ENCODE measurements at regions not wholly inside any gene's neighbourhood (a gene's known extent, or its start where the extent isn't known, plus 50 kb on each side); places are given as distances from the start of the nearest gene placed in this dataset.

DNA sequence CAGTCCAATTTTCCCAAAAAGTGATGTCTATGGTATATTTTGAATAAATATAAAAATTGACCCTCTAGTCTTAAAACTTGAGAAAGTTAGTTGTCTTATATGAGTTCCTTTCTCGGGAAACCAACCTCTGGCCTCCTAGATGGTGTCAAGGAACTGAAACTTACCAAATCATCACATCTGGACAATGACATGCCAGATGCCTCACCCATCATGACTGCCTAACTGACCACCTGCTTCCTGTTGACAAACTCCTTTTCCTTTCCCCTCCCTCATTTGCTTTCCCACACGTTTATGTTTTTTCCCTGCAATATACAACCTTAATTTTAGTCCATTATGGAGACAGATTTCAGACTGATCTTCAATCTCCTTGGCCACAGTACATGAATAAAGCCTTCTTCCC is 731.0 kb downstream of the EPHA7 start:
- Mint-ChIP-seq H3K4me1 (ENCODE audit: low read depth, unreplicated experiment) (no peaks in the 10 kb centered on the region), H3K27ac (ENCODE audit: unreplicated experiment) (no peak overlapping the region), H3K36me3 (ENCODE audit: insufficient read depth, unreplicated experiment) (no peaks in the 10 kb centered on the region), H3K9me3 (ENCODE audit: unreplicated experiment) (no peaks in the 10 kb centered on the region), H3K4me3 (ENCODE audit: unreplicated experiment) (no peak overlapping the region), H3K27me3 (ENCODE audit: insufficient read depth, unreplicated experiment) (peaks cover 3% of the 10 kb centered on the region)
- Histone ChIP-seq H3K36me3 (ENCODE audit: control insufficient read depth, insufficient read depth, low read length) (no peaks in the 10 kb centered on the region), H3K9me3 (no peaks in the 10 kb centered on the region), H3K27me3 (replicated peaks; ENCODE audit: control insufficient read depth, insufficient read depth, low read length) (no peaks in the 10 kb centered on the region), H3K4me1 (no peaks in the 10 kb centered on the region), H3K4me3 (ENCODE audit: low read depth, low read length) (no peak overlapping the region)
- POLR2A ChIA-PET: no interaction called here
- CTCF ChIA-PET: no interaction called here
- intact Hi-C loops (cut with micrococcal nuclease; ENCODE audit: unreplicated experiment): no loop called here
- TF ChIP-seq, protein P1, sequence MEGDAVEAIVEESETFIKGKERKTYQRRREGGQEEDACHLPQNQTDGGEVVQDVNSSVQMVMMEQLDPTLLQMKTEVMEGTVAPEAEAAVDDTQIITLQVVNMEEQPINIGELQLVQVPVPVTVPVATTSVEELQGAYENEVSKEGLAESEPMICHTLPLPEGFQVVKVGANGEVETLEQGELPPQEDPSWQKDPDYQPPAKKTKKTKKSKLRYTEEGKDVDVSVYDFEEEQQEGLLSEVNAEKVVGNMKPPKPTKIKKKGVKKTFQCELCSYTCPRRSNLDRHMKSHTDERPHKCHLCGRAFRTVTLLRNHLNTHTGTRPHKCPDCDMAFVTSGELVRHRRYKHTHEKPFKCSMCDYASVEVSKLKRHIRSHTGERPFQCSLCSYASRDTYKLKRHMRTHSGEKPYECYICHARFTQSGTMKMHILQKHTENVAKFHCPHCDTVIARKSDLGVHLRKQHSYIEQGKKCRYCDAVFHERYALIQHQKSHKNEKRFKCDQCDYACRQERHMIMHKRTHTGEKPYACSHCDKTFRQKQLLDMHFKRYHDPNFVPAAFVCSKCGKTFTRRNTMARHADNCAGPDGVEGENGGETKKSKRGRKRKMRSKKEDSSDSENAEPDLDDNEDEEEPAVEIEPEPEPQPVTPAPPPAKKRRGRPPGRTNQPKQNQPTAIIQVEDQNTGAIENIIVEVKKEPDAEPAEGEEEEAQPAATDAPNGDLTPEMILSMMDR (IDR thresholded peaks at IDR 0.05; ENCODE audit: insufficient read depth in 1 of 2, low read depth in 1 of 2, low read length in 1 of 2, severe bottlenecking in 1 of 2, unreplicated experiment in 1 of 2): no peak
- BruUV-seq (replicated peaks): no TSS peak
- no peak for DNase-seq

DNA sequence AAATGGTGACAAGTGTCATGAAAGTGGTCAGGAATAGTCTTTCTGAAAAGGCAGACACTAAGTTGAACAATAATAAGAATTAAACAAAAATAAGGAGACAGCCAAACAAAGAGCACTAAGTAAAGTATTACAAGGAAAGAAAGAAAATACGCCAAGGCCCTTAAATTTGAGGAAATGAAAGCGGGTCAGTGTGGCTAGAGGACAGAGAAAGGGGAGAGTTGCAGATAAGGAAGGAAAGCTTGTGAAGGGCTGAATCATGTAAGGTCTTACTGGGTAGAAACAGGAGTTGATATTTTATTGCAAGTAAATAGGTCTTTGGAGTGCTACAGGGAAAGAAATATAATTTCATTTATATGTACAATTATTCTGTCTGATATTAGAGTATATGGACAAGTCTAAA is 732.1 kb downstream of the EPHA7 start:
- DNase-seq: no peak
- Histone ChIP-seq H3K4me1 (no peaks in the 10 kb centered on the region), H3K9me3 (no peaks in the 10 kb centered on the region), H3K27me3 (replicated peaks; ENCODE audit: control insufficient read depth, insufficient read depth, low read length) (no peaks in the 10 kb centered on the region), H3K4me3 (ENCODE audit: low read depth, low read length) (no peak overlapping the region), H3K36me3 (ENCODE audit: control insufficient read depth, insufficient read depth, low read length) (no peaks in the 10 kb centered on the region)
- TF ChIP-seq, protein P1 (IDR thresholded peaks at IDR 0.05; ENCODE audit: insufficient read depth in 1 of 2, low read depth in 1 of 2, low read length in 1 of 2, severe bottlenecking in 1 of 2, unreplicated experiment in 1 of 2): no peak
- Mint-ChIP-seq H3K27me3 (ENCODE audit: insufficient read depth, unreplicated experiment) (peaks cover 3% of the 10 kb centered on the region), H3K4me1 (ENCODE audit: low read depth, unreplicated experiment) (no peaks in the 10 kb centered on the region), H3K36me3 (ENCODE audit: insufficient read depth, unreplicated experiment) (no peaks in the 10 kb centered on the region), H3K4me3 (ENCODE audit: unreplicated experiment) (no peak overlapping the region), H3K27ac (ENCODE audit: unreplicated experiment) (no peak overlapping the region), H3K9me3 (ENCODE audit: unreplicated experiment) (no peaks in the 10 kb centered on the region)
- BruUV-seq (replicated peaks): no TSS peak
- CTCF ChIA-PET: no interaction called here
- intact Hi-C loops (cut with micrococcal nuclease; ENCODE audit: unreplicated experiment): no loop called here
- POLR2A ChIA-PET: no interaction called here

DNA sequence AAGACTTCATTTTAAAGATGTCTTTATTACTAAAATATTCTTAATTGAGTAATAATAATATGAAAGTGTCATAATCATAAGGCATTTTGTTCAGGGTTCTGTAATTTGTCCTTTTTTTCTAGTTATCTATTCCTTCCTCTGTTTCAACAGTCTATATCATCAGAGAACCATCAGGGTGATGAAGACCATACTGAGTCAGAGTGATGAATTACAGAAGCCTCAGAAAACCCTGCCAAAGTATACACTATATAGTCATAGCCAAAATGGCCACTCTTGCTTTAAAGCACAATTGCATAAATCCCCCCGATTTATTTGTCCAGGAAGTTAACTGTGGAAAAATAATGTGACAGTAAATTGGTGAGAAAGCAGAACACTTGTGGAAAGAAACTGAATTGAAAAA is 735.0 kb downstream of the EPHA7 start:
- ChIA-PET CTCF (no interaction called here), POLR2A (no interaction called here)
- no peaks in the 10 kb centered on the region for H3K9me3 Mint-ChIP-seq (ENCODE audit: unreplicated experiment)
- H3K36me3 Mint-ChIP-seq (ENCODE audit: insufficient read depth, unreplicated experiment): no peaks in the 10 kb centered on the region
- Histone ChIP-seq H3K4me3 (ENCODE audit: low read depth, low read length) (no peak overlapping the region), H3K9me3 (no peaks in the 10 kb centered on the region), H3K36me3 (ENCODE audit: control insufficient read depth, insufficient read depth, low read length) (no peaks in the 10 kb centered on the region), H3K27me3 (replicated peaks; ENCODE audit: control insufficient read depth, insufficient read depth, low read length) (no peaks in the 10 kb centered on the region), H3K4me1 (no peaks in the 10 kb centered on the region)
- no peaks in the 10 kb centered on the region for H3K4me1 Mint-ChIP-seq (ENCODE audit: low read depth, unreplicated experiment)
- peaks cover 3% of the 10 kb centered on the region for H3K27me3 Mint-ChIP-seq (ENCODE audit: insufficient read depth, unreplicated experiment)
- TF ChIP-seq, protein P1 (IDR thresholded peaks at IDR 0.05; ENCODE audit: insufficient read depth in 1 of 2, low read depth in 1 of 2, low read length in 1 of 2, severe bottlenecking in 1 of 2, unreplicated experiment in 1 of 2): no peak
- BruUV-seq (replicated peaks): no TSS peak
- no peak overlapping the region for H3K4me3 Mint-ChIP-seq (ENCODE audit: unreplicated experiment)
- no peak overlapping the region for H3K27ac Mint-ChIP-seq (ENCODE audit: unreplicated experiment)
- no peak for DNase-seq
- intact Hi-C loops (cut with micrococcal nuclease; ENCODE audit: unreplicated experiment): no loop called here

Measured in Caco-2 (cell line).